HCT116 (cell line): ENCODE measurements at regions not wholly inside any gene's neighbourhood (a gene's known extent, or its start where the extent isn't known, plus 50 kb on each side); places are given as distances from the start of the nearest gene placed in this dataset.

ENCODE experiments used
- CTCF ChIP-seq, 3 experiments: fragments of 200-600 bp in 1 of 3; sonication (generic) in 1 of 3; IDR thresholded peaks in 2 of 3; conservative IDR thresholded peaks in 1 of 3; 2 replicates each; pipeline ENCODE4 v1.5.1; 2012 to 2017; ENCODE audit warnings: low read depth in 2 of 3, low read length in 2 of 3, antibody characterized with exemption in 1 of 3, borderline replicate concordance in 1 of 3, control low read depth in 1 of 3, mild to moderate bottlenecking in 1 of 3, mixed read lengths in 1 of 3, mixed run types in 1 of 3, moderate library complexity in 1 of 3; ENCODE audit not compliant: insufficient read depth in 1 of 3
- EZH2 ChIP-seq: fragments of 200-600 bp; sonication (generic); IDR thresholded peaks from 2 replicates; pipeline ENCODE4 v1.6.1; 2017; ENCODE audit warnings: antibody characterized with exemption, mixed run types
- POLR2AphosphoS5 ChIP-seq: IDR thresholded peaks from 2 replicates; pipeline ENCODE4 v1.6.1; 2011; ENCODE audit warnings: mild to moderate bottlenecking, low read depth, low read length, moderate library complexity
- TCF7L2 ChIP-seq: IDR thresholded peaks from 2 replicates; pipeline ENCODE4 v1.7.0; 2011; ENCODE audit warnings: borderline replicate concordance, inconsistent platforms; ENCODE audit not compliant: insufficient read depth, insufficient read length; ENCODE audit errors: extremely low read depth
- TF ChIP-seq, protein P1 (sequence below): IDR thresholded peaks from 2 replicates; pipeline ENCODE4 v1.6.1; 2012; ENCODE audit warnings: low read depth

DNA sequence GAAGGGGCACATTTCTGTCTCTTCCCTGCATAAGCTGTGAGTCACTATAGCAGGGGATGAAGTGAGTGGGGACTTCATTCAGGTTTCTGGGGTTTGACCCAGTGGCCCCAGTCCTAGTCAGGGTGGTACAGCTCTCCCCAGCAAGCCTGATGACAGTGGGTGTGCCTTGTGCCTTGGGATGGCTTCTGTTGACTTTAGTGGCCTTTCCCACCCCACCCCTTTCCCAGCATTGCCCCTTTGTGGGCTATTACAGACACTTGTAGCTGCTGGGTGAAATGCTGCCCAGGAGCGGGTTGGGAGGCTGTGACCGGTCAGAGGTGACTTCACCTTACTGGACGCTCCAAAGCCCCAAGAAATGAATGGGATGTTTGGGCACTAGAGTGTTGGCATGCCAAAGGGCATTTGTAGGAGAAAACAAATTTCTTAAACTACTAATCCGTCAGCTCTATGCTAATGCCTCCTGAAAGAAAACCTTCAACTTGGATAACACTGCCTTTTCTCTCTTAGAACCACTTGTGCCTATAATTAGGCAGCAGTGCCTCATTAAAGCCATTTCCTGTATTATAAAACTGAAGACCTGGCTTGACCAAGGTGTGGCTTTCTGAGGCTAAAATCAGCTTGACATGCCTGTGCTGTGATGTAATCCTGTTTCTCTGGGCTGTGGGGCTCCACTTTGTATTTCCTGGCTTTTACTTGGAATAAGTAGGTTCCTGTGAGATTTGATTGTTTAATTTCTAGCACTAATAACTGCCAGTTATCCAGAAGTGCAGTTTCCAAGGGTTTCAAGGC lies 119.0 kb upstream of the SLC25A48 start:
- TF ChIP-seq, protein P1, sequence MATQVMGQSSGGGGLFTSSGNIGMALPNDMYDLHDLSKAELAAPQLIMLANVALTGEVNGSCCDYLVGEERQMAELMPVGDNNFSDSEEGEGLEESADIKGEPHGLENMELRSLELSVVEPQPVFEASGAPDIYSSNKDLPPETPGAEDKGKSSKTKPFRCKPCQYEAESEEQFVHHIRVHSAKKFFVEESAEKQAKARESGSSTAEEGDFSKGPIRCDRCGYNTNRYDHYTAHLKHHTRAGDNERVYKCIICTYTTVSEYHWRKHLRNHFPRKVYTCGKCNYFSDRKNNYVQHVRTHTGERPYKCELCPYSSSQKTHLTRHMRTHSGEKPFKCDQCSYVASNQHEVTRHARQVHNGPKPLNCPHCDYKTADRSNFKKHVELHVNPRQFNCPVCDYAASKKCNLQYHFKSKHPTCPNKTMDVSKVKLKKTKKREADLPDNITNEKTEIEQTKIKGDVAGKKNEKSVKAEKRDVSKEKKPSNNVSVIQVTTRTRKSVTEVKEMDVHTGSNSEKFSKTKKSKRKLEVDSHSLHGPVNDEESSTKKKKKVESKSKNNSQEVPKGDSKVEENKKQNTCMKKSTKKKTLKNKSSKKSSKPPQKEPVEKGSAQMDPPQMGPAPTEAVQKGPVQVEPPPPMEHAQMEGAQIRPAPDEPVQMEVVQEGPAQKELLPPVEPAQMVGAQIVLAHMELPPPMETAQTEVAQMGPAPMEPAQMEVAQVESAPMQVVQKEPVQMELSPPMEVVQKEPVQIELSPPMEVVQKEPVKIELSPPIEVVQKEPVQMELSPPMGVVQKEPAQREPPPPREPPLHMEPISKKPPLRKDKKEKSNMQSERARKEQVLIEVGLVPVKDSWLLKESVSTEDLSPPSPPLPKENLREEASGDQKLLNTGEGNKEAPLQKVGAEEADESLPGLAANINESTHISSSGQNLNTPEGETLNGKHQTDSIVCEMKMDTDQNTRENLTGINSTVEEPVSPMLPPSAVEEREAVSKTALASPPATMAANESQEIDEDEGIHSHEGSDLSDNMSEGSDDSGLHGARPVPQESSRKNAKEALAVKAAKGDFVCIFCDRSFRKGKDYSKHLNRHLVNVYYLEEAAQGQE, result no peak
- TF ChIP-seq CTCF (IDR thresholded peaks at IDR 0.05 in 2 of 3, conservative IDR thresholded peaks at IDR 0.05 in 1 of 3; ENCODE audit: borderline replicate concordance in 1 of 3, insufficient read depth in 1 of 3, low read depth in 2 of 3, low read length in 2 of 3) (no peak), EZH2 (no peak), TCF7L2 (no peak), POLR2AphosphoS5 (no peak)
